Activated CD4-positive, CD25-positive, alpha-beta regulatory T cell treated with anti-CD3 and anti-CD28 coated beads, Interleukin-2, amount 50 U/mL, for 24 hours (primary cell): ENCODE measurements at regions not wholly inside any gene's neighbourhood (a gene's known extent, or its start where the extent isn't known, plus 50 kb on each side); places are given as distances from the start of the nearest gene placed in this dataset.

ENCODE experiments used
- ATAC-seq, 2 donors: fragments of 150-1000 bp; cut with Tn5 transposase; one replicate each; pipeline ENCODE4 v1.10.0; 2021; ENCODE audit warnings: mild to moderate bottlenecking in 1 of 2, moderate library complexity in 1 of 2

- ATAC-seq = no peak
Measured at GRCh38 chr13:65868884-65869283, 1361.3 kb downstream of the PCDH9 start.

GRCh38 chr13:65868099-65868498 lies 1362.0 kb downstream of the PCDH9 start:
- no peak for ATAC-seq

DNA sequence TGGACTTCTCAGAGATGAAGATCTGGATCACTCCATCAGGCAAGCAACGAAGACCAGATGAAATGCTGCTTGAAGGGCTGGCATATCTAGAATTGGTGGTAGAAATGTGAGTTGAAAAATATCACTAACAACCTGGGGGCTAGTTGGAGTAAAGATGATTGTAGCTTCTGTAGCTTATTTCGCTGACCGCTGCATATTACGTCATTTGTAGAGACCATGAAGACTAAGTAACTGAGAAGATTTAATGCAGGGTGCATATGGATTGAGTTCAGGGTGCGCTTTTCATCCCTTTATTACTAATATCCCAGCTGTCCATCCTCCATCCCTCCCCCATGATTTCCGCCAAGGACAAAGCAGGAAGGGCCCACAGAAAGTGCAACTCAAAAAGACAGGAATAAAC lies 1364.0 kb downstream of the PCDH9 start:
- no peak for ATAC-seq

DNA sequence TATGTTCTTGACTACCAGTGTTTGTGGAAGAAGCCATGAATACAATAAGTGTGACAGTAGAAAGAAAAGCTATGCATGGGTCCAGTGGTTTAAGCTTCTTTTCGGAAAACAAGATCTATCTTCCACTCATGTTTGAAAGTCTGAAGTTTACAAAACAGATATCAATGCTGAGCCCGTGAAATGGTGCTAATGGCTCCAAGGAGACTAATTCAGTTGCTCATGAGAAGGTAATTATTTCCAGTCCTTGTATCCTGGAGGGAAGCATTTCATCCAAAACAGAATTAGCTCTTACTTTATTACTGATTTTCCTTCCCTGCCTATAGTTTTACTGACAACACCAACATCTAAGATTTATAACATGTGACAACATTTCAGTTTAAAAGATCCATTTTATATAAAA lies 1364.9 kb downstream of the PCDH9 start:
- ATAC-seq = no peak

DNA sequence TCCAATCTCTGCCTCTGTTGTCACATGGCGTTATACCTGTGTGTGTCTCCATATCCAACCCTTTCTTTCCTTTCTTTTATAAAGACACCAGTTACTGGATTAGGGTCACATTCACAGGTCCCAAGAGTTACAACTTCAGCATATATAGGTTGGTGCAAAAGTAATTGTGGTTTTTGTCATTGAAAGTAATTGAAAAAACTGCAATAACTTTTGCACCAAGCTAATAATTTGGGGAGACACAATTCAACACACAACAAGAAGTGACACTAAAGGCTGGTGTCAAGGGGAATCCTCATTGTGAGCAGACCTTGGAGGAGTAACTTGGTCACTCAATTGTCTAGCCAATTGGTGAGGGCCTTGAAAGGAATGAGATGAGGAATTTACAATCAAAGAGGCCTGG lies 1366.1 kb downstream of the PCDH9 start:
- no peak for ATAC-seq

- ATAC-seq = no peak
Measured at GRCh38 chr13:65860306-65860705, 1369.8 kb downstream of the PCDH9 start.

- ATAC-seq = no peak
Measured at GRCh38 chr13:65857942-65858565, 1372.1 kb downstream of the PCDH9 start.

GRCh38 chr13:65856431-65856830 lies 1373.7 kb downstream of the PCDH9 start:
- no peak for ATAC-seq

- ATAC-seq = no peak
Measured at GRCh38 chr13:65855242-65855805, 1374.8 kb downstream of the PCDH9 start.

DNA sequence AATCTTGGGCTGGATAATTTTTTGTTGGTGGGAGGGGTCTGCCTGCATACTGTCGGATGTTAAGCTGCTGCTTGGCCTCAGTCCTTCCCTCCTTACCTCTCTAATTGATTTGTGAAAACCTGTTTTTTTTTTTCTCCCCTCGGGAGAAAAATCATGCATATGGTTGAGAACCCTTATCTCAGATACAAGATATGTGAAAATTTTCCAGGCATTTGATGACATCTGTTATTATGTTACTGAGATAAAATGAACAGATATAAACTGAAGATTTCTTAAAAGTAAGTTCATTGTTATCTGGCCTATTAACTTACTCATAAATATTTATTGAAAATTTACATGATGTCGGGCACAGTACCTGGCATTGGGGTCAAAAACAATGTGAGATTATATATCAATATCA lies 1375.7 kb downstream of the PCDH9 start:
- no peak for ATAC-seq

- ATAC-seq = no peak
Measured at GRCh38 chr13:65844266-65844841, 1385.8 kb downstream of the PCDH9 start.

DNA sequence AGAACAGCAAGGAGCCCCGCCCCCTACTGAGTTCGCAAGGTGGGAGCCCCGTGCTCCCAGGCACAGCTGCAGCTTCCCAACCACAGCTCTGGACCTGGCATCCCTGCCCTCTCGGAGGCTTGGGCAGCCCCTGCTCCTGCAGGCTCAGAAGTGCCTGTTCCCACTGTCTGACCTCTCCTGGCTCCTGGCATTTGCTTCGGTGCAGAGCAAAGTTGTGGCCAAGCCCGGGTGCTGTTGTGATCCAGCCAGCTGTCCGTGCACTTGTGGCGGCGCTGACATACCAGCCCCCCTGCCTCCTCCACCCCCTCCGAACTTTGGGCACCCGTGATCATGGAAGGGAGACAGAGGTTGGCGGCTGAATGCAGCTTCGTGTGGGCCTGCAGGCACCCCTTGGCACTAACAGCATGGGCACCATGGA lies 1386.8 kb downstream of the PCDH9 start:
- ATAC-seq = no peak

DNA sequence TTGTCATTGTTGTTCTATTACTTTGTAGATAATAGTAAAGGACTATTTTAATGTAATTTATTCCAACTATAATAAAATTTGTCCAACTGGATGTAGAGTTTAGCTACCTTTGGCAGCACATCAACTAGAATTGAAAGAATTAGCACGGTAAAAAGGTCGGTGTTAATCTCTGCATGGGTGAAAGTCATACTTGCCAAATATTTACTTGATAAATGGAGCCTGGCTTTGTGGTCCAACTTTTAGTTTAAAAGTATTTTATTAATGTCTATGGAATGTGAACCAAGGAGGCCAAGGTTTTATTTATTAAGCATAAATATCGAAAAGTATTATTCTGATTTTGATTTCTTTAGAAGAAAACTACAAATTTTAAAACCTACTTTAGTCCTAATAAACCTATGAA lies 1389.0 kb downstream of the PCDH9 start:
- no peak for ATAC-seq

DNA sequence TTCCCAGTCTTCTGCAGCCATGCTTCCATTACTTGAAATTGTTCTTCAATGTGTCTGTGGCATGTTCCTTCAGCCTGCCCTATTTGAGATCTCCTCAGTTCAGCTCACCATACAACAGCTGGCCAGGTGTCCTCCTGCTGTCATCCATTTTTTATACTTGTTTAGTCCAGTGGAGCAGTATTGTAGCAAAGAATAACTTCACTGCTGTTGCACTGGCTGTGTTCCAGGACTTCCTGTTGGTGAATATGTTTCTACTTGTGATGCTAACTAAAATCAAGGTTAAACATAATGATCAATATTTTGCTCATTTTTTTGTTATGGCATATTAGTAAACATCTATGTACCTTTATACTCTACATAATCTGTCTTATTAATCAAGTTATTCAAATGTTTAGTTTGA lies 1394.1 kb downstream of the PCDH9 start:
- ATAC-seq = no peak

DNA sequence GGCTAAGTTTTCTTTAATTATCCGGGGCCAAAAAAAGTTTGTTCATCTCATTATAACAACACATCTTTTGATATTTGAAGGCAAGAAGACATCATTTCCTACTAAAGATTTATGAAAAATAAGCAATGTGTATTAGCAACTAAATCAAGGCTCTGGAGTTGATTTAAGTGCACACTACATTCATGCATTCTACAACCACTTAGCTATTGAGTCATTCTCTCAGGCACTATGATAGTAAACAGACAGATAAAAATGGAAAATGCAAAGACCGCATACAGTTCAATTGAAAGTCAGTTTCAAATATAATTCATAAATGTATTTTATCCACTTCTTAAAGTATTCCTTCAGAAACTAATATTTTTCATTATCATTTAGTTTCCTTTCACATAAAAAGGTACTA lies 1395.2 kb downstream of the PCDH9 start:
- no peak for ATAC-seq

GRCh38 chr13:65830411-65831205 lies 1399.5 kb downstream of the PCDH9 start:
- ATAC-seq = no peak

DNA sequence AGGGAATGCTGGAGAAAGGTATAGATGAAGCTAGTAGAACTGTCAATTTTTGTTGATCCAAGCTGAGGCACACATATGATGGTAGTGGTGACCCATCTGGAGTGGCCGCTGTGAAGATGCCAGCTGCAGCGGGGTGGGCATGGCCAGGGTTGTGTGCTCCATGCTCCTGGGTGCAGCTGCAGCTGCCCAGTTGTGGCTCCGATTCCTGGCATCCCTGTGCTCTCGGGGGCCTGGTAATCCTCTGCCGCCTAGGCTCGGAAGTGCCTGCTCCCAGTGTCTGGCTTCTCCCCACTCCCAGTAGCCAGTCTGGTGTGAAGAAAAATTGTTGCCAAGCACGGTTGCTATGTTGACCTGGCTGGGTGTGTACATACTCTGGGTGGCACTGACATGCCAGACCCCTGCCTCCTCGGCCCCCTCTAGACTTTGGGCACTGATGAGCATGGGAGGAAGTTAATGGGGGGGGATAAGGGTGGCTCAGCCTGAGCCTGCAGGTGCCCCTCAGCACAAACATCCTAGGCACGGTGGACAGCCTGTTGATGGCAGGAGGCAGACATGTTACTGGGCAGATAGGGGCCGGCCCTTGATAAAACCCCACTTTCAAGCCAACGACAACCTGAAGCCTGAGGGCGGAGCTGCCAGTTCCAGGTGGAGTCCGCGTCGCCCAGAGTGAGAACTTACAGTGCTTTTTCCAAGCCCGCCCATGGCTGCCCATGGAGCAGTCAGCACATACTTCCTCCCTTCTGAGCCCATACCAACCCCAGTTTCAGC lies 1400.7 kb downstream of the PCDH9 start:
- ATAC-seq = no peak

GRCh38 chr13:65826657-65827056 lies 1403.5 kb downstream of the PCDH9 start:
- ATAC-seq = no peak

DNA sequence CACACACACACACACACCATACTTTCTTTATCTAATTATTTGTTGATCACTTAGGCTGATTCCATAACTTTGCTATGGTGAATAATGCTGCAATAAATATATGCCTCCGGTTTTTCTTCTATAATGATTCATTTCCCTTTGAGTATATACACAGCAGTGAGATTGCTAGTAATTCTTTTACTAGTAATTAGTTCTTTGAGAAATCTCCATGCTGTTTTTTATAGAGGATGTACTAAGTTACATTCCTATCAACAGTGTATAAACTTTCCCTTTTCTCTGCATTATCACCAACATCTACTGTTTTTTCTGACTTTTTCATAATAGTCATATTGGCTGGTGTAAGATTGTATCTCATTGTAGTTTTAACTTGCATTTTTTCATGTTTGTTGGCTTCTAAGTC lies 1405.1 kb downstream of the PCDH9 start:
- no peak for ATAC-seq

DNA sequence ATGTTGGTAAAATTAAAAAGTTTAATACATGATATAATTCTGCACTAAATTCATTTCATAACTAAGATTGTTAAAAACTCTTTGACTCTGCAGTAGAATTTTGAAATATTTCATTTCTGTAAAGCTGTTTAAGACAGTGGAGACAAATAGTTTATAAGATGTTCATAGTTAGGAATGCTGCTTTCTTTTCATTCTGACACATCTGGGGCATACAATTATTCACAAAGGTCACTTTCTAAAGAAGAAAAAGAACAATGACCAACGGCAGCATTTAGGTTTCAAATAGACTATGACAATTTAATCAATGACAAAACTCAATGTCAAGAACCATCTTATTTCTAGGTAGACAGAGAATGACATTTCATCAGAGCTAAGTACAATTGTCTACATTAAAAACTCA lies 1422.1 kb downstream of the PCDH9 start:
- no peak for ATAC-seq

- no peak for ATAC-seq
Measured at GRCh38 chr13:65803530-65804392, 1426.4 kb downstream of the PCDH9 start.

- no peak for ATAC-seq
Measured at GRCh38 chr13:65789815-65790214, 1440.3 kb downstream of the PCDH9 start.
